ENCODE measurements at regions not wholly inside any gene's neighbourhood (a gene's known extent, or its start where the extent isn't known, plus 50 kb on each side); places are given as distances from the start of the nearest gene placed in this dataset.

GRCh38 chr5:116944183-116944582 lies 369.6 kb upstream of the SEMA6A start:
- TF ChIP-seq, protein P1, sequence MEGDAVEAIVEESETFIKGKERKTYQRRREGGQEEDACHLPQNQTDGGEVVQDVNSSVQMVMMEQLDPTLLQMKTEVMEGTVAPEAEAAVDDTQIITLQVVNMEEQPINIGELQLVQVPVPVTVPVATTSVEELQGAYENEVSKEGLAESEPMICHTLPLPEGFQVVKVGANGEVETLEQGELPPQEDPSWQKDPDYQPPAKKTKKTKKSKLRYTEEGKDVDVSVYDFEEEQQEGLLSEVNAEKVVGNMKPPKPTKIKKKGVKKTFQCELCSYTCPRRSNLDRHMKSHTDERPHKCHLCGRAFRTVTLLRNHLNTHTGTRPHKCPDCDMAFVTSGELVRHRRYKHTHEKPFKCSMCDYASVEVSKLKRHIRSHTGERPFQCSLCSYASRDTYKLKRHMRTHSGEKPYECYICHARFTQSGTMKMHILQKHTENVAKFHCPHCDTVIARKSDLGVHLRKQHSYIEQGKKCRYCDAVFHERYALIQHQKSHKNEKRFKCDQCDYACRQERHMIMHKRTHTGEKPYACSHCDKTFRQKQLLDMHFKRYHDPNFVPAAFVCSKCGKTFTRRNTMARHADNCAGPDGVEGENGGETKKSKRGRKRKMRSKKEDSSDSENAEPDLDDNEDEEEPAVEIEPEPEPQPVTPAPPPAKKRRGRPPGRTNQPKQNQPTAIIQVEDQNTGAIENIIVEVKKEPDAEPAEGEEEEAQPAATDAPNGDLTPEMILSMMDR (IDR thresholded peaks at IDR 0.05): no peak
- TF ChIP-seq POLR2A (IDR thresholded peaks at IDR 0.05): no peak
- no peak for TF ChIP-seq POLR2AphosphoS5 (IDR thresholded peaks at IDR 0.05)
